Gastroesophageal sphincter (tissue), 4 donors: ENCODE measurements at regions not wholly inside any gene's neighbourhood (a gene's known extent, or its start where the extent isn't known, plus 50 kb on each side); places are given as distances from the start of the nearest gene placed in this dataset.
"Not testable (repeated sequence)": the region's sequence is repeated elsewhere in the genome, so short reads cannot be mapped to it uniquely, and the experiment has no call there.

ENCODE experiments used
- ATAC-seq: fragments of 150-250 bp; one replicate; pipeline ENCODE4 v1.9.1; 2016; ENCODE audit warnings: mild to moderate bottlenecking, moderate library complexity
- H3K27ac ChIP-seq, 4 donors: fragments of 200-600 bp; sonication (generic) in 3 of 4; 1 replicate in 3 of 4; 2 replicates in 1 of 4; pipeline ENCODE4 v1.5.1; 2016 to 2019
- H3K27me3 ChIP-seq: fragments of 200-600 bp; sonication (generic); one replicate; pipeline ENCODE4 v1.5.1; 2019
- H3K36me3 ChIP-seq, 2 donors: fragments of 200-600 bp; sonication (generic); one replicate each; pipeline ENCODE4 v1.5.1; 2019; ENCODE audit warnings: control low read depth in 1 of 2
- H3K4me1 ChIP-seq, 3 donors: fragments of 200-600 bp; sonication (generic); 1 replicate in 2 of 3; 2 replicates in 1 of 3; pipeline ENCODE4 v1.5.1; 2016 to 2019; ENCODE audit warnings: control low read depth in 2 of 3
- H3K4me3 ChIP-seq, 2 donors: fragments of 200-600 bp; sonication (generic); one replicate each; pipeline ENCODE4 v1.5.1; 2019; ENCODE audit warnings: mild to moderate bottlenecking in 1 of 2, moderate library complexity in 1 of 2
- H3K9me3 ChIP-seq, 3 donors: fragments of 200-600 bp; sonication (generic); one replicate each; pipeline ENCODE4 v1.5.1; 2017 to 2019; ENCODE audit warnings: control low read depth in 2 of 3
- EP300 ChIP-seq: sonication (generic); formaldehyde crosslinking; IDR thresholded peaks from one replicate; pipeline ENCODE4 v1.6.1; 2017; ENCODE audit warnings: antibody characterized with exemption, mild to moderate bottlenecking
- POLR2A ChIP-seq, 2 donors: fragments of 450-650 bp; IDR thresholded peaks; one replicate each; pipeline ENCODE4 v1.6.1; 2017; ENCODE audit warnings: antibody characterized with exemption in 2 of 2, mild to moderate bottlenecking in 2 of 2, moderate library complexity in 1 of 2
- POLR2AphosphoS5 ChIP-seq: sonication (generic); formaldehyde crosslinking; IDR thresholded peaks from one replicate; pipeline ENCODE4 v1.6.1; 2017; ENCODE audit warnings: antibody characterized with exemption
- WGBS, 2 donors: methylation state at CpG; one replicate each; pipeline ENCODE4 v1.1.5; 2018; ENCODE audit warnings: low coverage in 1 of 2; 5-methylcytosine and 5-hydroxymethylcytosine counted together
- TF ChIP-seq, protein P1 (sequence below), 4 experiments: fragments of 200-600 bp in 2 of 4; fragments of 450-650 bp in 2 of 4; sonication (generic) in 1 of 4; IDR thresholded peaks; one replicate each; pipeline ENCODE4 v1.5.1; 2017 to 2019; ENCODE audit warnings: antibody characterized with exemption in 4 of 4, mild to moderate bottlenecking in 2 of 4, moderate library complexity in 2 of 4

DNA sequence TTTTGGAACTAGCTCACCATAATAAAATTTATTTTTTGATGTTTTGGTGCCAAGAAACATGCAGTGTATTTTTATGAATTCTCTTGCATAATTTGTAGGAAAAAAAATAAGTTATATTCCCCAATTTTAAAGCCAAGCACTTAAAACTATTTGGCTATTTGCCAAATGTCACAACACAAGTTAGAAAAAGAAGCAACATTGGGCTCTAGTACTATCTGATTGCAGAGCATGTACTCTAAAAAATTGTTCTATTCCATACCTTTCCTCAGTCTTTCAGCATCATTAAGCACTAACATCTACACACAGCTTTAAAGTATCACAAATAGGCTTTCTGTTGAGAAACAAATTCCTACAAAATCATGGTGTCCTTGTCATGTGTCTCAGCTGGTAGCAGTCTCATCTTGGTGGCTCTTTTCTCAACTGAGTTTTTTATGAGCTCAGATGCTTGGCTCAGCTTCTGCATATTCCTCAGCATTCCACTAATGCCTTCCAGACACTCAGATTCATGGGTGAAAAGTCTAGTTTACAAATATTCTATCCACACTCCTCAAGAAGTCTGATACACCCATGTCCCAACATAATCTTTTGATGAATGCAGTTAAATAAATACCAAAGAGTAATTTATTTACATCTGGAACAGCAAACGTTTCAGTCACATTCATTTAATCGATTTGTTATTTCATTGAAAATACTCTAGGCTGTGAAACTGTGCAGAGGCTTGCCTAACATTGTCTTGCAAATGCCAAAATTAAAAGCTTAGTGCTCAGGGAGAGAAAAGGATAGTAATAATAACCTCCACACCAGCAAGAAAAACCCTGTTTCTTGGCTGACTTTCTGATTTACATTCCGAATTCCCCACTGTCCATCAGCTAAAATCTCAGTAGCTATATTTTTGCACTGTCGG, 2209.9 kb downstream of the PCDH7 start:
- H3K4me1 ChIP-seq = peaks cover 0 to 4% (median 0%) of the 10 kb centered on the region in 3 donors
- H3K4me3 ChIP-seq = no peak overlapping the region
- H3K36me3 ChIP-seq = no peaks in the 10 kb centered on the region
- 24 to 28% methylated on average over 4 of the region's 4 CpGs for WGBS, 2 donors
- no peak overlapping the region for H3K27ac ChIP-seq
- no peaks in the 10 kb centered on the region for H3K27me3 ChIP-seq
- TF ChIP-seq EP300 = no peak
- TF ChIP-seq POLR2A (IDR thresholded peaks at IDR 0.05) = no peak
- TF ChIP-seq, protein P1, sequence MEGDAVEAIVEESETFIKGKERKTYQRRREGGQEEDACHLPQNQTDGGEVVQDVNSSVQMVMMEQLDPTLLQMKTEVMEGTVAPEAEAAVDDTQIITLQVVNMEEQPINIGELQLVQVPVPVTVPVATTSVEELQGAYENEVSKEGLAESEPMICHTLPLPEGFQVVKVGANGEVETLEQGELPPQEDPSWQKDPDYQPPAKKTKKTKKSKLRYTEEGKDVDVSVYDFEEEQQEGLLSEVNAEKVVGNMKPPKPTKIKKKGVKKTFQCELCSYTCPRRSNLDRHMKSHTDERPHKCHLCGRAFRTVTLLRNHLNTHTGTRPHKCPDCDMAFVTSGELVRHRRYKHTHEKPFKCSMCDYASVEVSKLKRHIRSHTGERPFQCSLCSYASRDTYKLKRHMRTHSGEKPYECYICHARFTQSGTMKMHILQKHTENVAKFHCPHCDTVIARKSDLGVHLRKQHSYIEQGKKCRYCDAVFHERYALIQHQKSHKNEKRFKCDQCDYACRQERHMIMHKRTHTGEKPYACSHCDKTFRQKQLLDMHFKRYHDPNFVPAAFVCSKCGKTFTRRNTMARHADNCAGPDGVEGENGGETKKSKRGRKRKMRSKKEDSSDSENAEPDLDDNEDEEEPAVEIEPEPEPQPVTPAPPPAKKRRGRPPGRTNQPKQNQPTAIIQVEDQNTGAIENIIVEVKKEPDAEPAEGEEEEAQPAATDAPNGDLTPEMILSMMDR (IDR thresholded peaks at IDR 0.05) = no peak
- no peak for TF ChIP-seq POLR2AphosphoS5
- H3K9me3 ChIP-seq = no peaks in the 10 kb centered on the region
- ATAC-seq = peak; percentile 56

- no peak for ATAC-seq
- 5 to 7% methylated on average over 1 of the region's 1 CpG for whole genome bisulfite sequencing, 2 donors
- Histone ChIP-seq H3K27me3 (no peaks in the 10 kb centered on the region), H3K4me1 (peaks cover 0 to 4% (median 0%) of the 10 kb centered on the region in 3 donors), H3K9me3 (no peaks in the 10 kb centered on the region), H3K4me3 (no peak overlapping the region), H3K36me3 (no peaks in the 10 kb centered on the region), H3K27ac (no peak overlapping the region)
- TF ChIP-seq EP300 (no peak), POLR2A (IDR thresholded peaks at IDR 0.05) (no peak), POLR2AphosphoS5 (no peak)
- TF ChIP-seq, protein P1 (IDR thresholded peaks at IDR 0.05) = no peak
These were observed 2210.5 kb downstream of the PCDH7 start for GRCh38 chr4:32930700-32931099.

GRCh38 chr4:32931475-32931874, 2211.3 kb downstream of the PCDH7 start:
- TF ChIP-seq EP300 (no peak), POLR2AphosphoS5 (no peak), POLR2A (IDR thresholded peaks at IDR 0.05) (no peak)
- TF ChIP-seq, protein P1 (IDR thresholded peaks at IDR 0.05) = no peak

DNA sequence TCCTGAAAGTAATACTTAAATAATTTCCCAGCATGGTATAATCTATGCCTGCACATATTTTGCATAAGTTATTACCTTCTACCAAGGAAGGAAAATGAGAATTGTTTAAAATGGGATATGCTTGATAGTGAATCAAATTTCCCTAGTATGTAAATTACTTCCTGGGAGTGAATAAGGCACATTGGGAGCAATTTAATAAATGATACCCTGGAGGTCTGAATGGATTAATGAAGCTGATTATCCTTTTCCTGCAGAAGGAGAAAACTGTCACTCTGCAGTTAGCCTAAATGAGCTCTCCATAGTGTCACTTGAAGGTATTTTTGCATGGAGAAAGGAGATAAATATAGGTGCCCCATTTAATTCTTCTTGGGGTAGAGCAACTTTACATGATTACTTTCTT, 2212.0 kb downstream of the PCDH7 start:
- no peaks in the 10 kb centered on the region for H3K9me3 ChIP-seq
- peaks cover 0 to 4% (median 0%) of the 10 kb centered on the region in 3 donors for H3K4me1 ChIP-seq
- no peak overlapping the region for H3K27ac ChIP-seq
- no peak for ATAC-seq
- no peaks in the 10 kb centered on the region for H3K27me3 ChIP-seq
- no peak overlapping the region for H3K4me3 ChIP-seq
- no peaks in the 10 kb centered on the region for H3K36me3 ChIP-seq
- TF ChIP-seq EP300 = no peak
- TF ChIP-seq, protein P1 (IDR thresholded peaks at IDR 0.05) = no peak
- TF ChIP-seq POLR2AphosphoS5 = no peak
- TF ChIP-seq POLR2A (IDR thresholded peaks at IDR 0.05) = no peak

More at GRCh38 chr4:32931475-32931874, 2211.3 kb downstream of the PCDH7 start:
- H3K9me3 ChIP-seq = no peaks in the 10 kb centered on the region
- no peaks in the 10 kb centered on the region for H3K27me3 ChIP-seq
- H3K4me3 ChIP-seq = no peak overlapping the region
- no peaks in the 10 kb centered on the region for H3K36me3 ChIP-seq
- H3K4me1 ChIP-seq = peaks cover 0 to 4% (median 0%) of the 10 kb centered on the region in 3 donors
- WGBS, 2 donors = 40 to 63% methylated on average over 3 of the region's 3 CpGs
- no peak for ATAC-seq
- no peak overlapping the region for H3K27ac ChIP-seq

DNA sequence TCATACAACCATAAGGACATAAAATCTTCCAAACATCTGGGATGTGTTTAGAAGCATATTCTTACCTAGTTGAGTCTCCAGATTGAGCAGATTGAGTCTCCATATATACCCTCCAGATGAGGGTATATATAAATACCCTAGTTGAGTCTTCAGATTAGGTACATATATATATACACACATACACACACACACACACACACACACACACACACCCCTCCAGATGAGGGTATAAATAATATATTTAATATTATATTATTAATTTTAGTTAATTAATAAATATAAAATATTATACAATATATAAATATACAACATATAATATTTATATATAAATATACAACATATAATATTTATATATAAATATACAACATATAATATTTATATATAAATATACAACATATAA, 2219.1 kb downstream of the PCDH7 start:
- H3K27ac ChIP-seq, H3K4me1 ChIP-seq, H3K27me3 ChIP-seq, H3K36me3 ChIP-seq, H3K4me3 ChIP-seq, ATAC-seq: not testable (repeated sequence)
- H3K9me3 ChIP-seq = peaks cover 0 to 16% (median 0%) of the 10 kb centered on the region in 3 donors
